CD4-positive, alpha-beta T cell treated with Interleukin-10 for 1 hour (primary cell): ENCODE measurements at regions not wholly inside any gene's neighbourhood (a gene's known extent, or its start where the extent isn't known, plus 50 kb on each side); places are given as distances from the start of the nearest gene placed in this dataset.
A peak's percentile ranks its signal among the peaks of the same experiment; 100 is the strongest.

Experiments
- DNase-seq: peaks from one replicate; pipeline ENCODE4 v3.0.0-alpha.2; 2020

DNA sequence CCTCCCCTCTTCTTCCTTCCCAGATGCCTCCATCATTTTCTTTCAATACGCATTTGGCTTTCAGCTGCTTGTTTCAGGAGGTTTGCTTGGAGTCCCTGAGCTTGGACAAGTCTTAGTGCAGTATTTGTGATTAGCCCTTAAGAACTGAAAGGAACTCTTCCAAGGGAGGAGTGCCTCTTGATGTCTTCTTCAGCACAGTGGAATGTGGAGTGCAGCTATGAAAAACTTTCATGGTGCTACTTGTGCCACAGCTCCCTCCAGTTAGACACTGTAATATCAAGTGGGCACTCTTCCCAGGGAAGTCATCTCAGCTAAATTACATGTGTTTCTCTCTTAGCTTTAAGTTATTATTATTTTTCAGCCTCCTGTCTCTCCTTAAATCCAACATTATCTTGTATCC, 173.1 kb downstream of the NECTIN3 start:
- DNase-seq = no peak

DNA sequence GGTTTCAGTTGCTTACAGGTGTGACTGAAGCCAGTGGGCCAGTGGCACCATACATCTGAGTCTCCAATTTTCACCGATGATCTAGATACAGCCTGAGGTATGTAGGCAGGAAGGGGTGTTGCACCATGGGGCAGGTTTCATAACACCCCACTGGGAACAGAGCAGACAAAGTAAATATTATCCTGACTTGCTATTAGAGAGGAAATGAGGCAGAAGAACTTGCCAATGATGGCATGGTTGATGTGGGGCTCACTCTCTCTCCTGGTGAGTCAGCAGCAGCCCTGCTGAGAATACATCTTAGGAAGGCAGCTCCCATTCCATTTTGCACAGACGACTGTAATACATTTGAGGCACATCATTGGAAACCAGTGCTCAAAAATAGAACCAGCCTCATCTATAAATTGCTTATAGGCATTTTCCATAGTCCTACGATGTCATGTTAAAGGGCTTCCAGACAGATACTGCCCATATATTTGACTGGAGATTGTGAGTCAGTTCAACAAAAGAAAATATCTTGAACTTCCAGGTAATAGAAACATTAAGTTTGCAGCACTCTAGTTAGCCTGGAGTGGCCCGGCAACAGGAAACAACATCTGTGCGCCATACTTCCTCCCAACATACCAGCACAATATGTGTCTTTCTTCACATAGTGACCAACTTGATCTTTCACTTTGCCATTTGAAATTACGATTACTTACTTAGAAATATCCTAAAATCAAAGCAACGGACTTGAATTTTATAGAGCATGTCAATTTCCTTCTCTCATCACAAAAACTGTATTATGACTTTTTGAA, 175.5 kb downstream of the NECTIN3 start:
- no peak for DNase-seq

DNA sequence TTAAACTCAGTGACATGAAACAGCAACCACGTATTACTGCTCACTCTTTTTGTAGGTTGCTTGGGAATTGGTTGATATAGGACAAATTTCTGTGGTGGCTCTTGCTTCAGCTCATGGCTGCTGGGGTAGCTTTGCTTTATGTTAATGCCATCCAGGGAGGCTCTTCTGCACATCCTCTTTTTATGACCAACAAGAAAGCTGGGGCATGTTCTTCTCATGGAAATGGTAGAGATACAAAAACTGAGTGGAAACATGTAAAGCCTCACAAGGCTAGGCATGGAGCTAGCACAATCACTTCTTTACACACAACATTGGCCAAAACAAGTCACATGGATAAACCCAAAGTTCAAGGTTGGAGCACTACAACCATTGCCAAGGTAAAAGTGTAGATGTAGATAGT, 176.8 kb downstream of the NECTIN3 start:
- no peak for DNase-seq

- no peak for DNase-seq
These were observed 177.8 kb downstream of the NECTIN3 start for GRCh38 chr3:111249421-111249820.

- DNase-seq = peak; percentile 3
These were observed 181.2 kb downstream of the NECTIN3 start for GRCh38 chr3:111252779-111253178.

- DNase-seq = no peak
These were observed 182.1 kb downstream of the NECTIN3 start for GRCh38 chr3:111253733-111254132.

DNA sequence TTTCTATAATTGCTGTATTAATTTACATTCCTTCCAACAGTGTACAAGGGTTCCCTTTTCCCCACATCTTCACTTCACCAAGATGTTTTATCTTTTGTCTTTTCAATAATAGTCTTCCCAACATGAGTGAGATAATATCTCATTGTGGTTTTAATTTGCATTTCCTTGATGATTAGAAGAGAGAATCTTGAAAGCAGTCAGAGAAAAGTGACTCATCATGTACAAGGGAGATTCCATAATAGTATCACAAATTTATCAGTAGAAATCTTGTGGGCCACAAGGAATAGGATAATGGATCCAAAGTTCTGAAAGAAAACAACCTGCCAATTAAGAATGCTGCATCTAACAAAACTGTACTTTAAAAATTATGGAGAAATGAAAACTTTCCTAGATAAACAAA, 189.3 kb downstream of the NECTIN3 start:
- DNase-seq = peak; percentile 0

DNA sequence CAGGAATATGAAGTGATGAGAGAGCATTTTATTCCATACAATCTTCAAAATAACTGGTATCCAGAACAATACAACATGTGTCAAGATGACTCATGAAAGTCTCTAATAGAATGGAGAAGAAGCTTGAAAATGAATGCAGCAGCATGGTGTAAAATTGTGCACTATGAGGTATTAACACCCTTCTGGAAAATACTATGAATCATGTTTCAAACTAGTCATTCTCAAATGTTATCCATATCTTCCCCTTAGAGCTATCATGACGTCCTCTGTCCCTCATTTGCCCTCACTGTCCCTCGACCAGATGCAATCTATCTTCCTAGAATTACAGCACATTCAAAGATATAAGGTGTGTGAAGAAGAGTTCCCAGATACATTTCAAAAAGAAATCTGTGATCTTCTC, 198.2 kb downstream of the NECTIN3 start:
- DNase-seq = no peak

GRCh38 chr3:111277226-111277625, 205.6 kb downstream of the NECTIN3 start:
- DNase-seq = no peak

GRCh38 chr3:111278959-111279358, 207.3 kb downstream of the NECTIN3 start:
- no peak for DNase-seq

GRCh38 chr3:111282024-111282423, 210.4 kb downstream of the NECTIN3 start:
- no peak for DNase-seq

GRCh38 chr3:111283165-111283564, 211.5 kb downstream of the NECTIN3 start:
- DNase-seq = no peak

DNA sequence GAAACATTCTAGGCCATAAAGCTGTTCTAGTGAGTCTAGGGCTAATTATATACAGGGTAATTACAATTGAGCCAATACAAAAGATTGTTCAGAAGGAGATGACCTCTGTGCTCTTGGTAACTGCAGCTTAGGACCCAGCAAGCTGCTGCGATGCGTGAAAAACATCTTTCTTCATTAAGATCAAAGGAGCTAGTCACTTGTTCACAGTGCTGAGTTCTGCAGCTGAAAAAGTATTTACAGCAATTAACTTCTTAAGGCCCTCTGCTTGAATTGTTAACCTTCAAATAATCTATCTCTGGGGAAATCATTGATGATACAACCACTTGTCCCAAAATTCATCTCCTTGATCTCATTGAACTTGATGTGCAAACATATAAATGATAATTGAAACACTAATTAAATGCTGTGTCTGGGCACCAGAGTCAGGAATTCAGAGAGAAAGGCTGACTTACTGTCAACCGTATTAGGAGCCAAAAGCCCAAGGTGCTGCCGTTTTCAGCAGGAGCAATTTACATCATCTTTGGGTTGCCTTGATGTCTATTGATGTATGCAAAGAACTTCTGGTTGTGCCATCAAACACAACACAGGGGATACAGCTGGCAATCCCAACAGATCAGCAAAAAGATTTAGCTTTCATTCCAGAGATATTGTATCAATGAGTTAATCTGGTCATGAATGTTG, 213.0 kb downstream of the NECTIN3 start:
- DNase-seq = no peak

DNA sequence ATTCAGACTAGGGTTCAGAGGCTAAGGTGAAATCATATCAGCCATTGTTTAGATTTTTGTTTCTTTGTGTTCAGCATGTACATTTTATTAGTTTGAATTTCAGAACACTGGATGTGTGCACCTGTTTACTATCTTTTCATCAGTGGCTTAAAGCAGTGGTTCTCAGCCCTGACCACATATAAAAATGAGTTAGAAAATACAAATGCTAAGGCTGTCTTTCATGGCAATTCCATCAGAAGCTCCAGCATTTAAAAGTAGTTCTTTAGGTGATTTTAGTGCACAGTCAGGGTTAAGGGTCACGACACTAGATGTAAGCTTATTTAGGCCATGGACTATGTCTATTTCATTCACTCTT, 213.5 kb downstream of the NECTIN3 start:
- no peak for DNase-seq

DNA sequence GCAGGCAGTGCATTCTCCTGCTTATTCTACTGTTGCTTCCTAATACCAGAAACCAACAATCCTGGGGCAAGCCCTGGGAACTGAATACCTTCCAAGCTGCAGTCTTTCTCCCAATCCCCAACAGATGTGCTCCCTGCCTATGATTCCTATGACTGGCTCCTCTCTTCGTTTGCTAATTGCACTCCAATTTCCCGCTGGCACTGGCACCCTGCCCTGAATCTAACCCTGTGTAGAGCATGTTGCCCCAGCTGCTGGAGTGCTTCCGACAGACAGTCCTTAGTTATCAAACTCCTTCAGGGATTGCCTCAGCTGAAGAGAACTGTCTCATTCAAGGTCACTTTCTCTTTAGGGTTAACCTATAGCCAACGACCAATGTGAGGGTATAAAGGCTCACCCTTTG, 214.1 kb downstream of the NECTIN3 start:
- DNase-seq = no peak

DNA sequence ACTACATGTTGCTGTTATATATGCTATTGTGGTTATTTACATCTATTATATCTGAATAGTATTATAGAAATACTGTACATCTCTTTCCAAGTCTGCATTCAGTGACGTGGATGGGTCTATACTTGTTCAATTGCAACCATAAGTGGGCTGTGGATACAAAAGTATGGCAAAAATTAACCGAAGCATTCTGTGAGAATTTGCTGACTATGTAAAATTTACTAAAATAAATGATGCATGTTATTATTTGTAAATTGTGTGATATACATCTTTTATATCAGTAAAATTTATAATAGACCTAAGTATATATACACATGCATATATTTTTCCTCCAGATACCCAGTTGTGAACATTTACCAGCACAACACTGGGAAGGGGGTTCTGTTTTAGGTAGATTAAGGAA, 215.1 kb downstream of the NECTIN3 start:
- no peak for DNase-seq

DNA sequence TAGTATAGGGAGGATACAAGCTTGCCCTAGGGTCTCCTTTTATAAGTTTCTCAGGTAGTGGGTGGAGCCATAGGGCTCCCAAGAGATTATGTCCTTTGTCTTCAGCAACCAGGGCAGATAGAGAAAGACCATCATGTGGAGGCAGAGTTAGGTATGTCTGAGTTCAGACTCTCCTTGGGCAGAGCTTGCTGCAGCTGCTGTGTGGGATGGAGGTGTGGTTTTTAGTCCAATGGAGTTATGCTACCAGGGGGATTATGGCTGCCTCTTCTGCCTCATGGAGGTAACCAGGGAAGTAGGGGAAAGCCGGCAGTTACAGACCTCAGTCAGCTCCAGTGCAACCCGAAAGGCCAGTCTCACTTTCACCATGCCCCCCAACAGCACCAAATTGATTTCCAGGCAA, 220.5 kb downstream of the NECTIN3 start:
- no peak for DNase-seq

DNA sequence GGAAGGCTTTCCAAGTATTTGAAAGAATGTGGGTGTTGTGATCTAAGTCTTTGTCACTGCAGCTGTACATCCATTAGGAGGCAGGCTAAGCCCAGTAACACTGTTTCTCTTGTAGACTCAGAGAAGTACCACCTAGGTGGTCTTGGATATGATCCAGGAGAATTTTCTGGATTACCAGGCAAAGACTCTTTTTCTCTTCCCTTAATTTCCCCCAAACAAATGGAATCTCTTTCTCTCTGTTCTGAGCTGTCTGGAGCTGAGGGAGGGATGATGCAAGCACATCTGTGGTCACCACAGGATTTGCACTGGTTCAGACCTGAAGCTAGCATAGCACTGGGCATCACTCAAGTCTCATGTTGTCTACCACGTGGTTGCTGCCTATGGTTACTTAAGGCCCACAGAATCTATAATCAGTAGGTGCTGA, 227.6 kb downstream of the NECTIN3 start:
- no peak for DNase-seq

- DNase-seq = no peak
These were observed 229.7 kb downstream of the NECTIN3 start for GRCh38 chr3:111301238-111301798.

- no peak for DNase-seq
These were observed 230.4 kb downstream of the NECTIN3 start for GRCh38 chr3:111302063-111302462.

DNA sequence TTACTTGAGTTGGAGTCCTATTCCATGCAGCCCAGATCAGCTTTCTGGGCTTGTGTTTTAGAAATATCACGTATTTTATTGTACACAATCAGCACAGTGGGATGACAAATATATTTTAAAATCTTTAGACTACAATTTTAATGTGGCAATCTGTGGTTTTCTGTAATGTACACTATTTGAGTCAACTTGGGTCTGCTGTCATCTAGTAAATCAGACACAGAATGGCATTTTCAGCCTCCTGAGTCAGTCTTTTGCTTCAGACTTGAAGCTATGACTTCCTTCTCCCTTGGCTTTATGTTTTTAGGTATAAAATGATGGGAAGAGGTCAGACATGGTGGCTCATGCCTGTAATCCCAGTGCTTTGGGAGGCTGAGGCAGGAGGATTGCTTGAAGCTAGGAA, 232.1 kb downstream of the NECTIN3 start:
- no peak for DNase-seq

- no peak for DNase-seq
These were observed 234.3 kb upstream of the CD96 start for GRCh38 chr3:111307676-111308075.

GRCh38 chr3:111311126-111311525, 230.9 kb upstream of the CD96 start:
- peak; percentile 15 for DNase-seq

DNA sequence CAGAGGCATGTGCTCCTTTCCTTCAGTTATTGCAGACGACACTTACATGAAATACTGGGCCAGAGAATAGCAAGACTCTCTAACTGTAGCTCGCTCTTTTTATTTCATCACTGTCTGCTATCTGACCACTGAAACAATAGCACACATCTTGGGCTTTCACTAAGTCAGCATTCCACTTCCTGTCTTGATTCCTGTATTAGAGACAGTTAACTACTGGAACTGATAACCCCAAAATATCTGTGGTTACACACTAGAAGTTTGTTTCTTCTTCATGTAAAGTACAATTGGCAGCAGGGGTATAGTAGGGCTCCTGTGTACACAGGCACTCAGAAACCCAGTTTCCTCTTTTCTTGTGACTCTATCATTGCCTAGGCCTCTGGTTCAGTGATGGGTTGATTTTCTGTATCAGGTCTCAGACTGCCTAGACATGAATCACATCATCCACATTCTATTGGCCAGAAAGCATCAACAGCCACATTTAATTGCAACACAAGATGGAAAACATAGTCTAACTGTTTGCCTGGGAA, 230.2 kb upstream of the CD96 start:
- DNase-seq = peak; percentile 33
